Activated CD4-positive, alpha-beta T cell treated with anti-CD3 and anti-CD28 coated beads, Interleukin-10, Interleukin-2, amounts not matched to agents 100 ng/mL and 50 ng/mL, durations not matched to agents 16 hours and 8 hours (primary cell): ENCODE measurements at regions not wholly inside any gene's neighbourhood (a gene's known extent, or its start where the extent isn't known, plus 50 kb on each side); places are given as distances from the start of the nearest gene placed in this dataset.
"Not testable (repeated sequence)": the region's sequence is repeated elsewhere in the genome, so short reads cannot be mapped to it uniquely, and the experiment has no call there.

ENCODE experiments used
- DNase-seq: peaks from one replicate; pipeline ENCODE4 v3.0.0-alpha.2; 2020

DNA sequence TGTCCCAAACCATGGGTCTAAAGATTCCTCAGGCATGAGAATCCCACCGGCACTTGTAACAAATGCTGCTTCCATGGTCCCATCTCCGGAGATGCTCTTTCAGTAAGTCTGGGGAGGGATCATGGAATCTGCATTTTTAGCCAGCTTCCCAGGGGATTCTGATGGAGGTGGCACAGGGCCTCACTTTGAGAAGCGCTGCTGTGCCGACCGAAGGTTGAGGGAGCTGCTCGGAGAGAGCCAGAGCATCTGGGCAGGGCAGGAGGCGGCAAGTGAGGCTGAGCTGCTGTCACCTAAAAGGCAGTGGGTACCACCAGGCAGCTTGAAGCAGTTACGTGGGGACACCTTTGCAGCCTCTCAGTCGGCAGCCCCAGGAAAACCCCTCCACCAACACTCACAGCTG is 100.2 kb upstream of the CDYL start:
- DNase-seq: no peak

DNA sequence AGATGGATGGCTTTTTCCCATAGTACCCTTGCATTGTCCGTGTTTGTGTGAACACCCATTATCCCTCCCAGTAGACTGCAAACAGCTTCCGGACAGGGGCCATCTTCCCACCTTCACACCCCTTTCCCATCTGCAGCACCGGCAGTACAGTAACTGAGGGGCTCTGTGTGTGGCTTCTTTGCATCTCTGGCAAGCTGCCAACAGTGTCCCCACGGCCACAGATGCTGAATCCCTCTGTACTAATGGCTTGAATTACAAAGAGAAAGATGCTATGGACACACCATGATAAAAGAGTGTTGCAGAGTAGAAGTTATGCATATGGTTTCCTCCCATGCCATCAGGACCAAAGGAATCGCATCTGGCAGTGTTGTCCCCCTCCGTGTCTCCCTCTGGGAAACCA is 101.1 kb upstream of the CDYL start:
- DNase-seq: no peak

DNA sequence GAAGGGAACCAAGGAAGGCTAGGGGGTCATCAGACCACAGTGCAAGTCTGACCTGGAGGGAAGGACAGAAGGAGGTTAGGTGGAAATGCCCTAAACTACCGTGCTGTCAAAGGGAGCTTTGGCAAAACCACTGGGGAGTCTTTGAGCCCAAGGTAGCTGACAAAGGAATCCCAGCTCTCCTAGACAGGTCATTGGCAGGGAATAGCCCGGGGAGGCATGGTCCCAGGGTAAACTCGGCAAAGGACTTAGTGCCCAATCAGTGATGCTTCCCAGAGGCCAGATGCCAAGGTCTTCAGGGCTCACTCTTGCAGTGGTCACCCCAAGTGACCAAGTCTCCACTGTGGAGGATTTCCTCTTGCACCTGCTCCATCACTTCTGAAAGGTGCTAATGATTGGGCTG is 102.3 kb upstream of the CDYL start:
- no peak for DNase-seq

DNA sequence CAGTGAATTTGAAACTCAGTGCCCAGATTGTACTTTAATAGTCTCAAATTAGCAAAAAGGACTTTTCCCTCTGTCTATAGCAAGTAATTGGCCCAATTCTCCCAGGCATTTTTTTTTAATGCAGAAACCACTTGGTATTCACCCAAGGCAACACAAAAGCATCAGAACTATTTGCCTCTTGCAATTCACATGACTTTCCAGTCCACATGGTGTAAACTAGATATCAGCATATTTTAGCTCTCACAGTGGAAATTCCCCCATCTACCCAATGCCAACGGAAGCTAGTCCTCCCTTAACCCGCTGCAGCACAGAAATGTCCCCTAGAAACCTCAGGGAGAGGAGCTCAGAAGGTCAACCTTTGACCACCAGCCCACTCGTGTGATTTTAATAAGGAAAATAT is 103.4 kb upstream of the CDYL start:
- no peak for DNase-seq

DNA sequence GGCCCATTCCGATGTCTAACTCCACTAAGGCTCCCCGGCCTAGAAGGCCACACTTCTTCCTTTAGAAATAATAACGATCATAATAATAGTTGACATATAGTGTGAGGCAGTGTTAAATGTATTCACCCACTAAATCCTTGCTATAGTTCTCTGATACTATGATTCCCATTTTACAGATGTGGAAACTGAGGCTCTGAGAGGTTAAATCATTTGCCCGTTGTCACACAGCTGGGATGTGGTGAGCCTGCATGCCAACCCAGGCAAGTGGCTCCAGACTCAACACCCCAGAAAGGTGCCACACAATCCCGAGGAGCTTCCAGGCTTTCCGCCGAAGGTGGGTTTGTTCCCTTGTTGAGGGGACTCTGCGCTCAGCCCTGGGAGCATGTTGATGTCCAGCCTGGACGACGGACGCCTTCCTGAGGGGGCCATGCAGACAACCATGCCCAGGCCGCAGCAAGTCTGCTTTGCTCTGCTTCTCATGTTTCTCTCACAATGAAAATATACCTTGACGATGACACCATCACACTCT is 104.6 kb upstream of the CDYL start:
- DNase-seq: no peak

DNA sequence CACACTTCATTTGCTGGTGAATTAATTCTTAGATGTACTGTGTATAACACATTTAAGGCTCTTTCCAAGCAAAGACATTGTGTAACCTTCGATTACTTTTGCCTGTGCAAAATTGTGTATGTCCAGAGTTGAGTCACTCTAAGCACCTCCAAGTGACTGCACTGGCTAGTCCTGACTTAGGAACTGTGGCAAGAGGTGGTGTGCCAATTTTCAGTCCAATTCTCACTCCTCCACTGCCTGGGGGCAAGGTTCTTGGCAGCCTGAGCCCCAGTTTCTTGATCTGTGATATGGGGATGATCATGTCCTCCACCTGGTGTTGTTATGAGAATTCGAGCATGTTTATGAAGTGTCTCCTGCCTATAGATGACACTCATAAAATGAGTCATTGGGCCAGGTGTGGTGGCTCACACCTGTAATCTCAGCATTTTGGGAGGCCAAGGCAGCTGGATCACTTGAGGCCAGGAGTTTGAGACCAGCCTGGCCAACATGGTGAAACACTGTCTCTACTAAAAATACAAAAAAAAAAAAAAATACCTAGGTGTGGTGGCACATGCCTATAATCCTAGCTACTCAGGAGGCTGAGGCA is 105.3 kb upstream of the CDYL start:
- DNase-seq: no peak

DNA sequence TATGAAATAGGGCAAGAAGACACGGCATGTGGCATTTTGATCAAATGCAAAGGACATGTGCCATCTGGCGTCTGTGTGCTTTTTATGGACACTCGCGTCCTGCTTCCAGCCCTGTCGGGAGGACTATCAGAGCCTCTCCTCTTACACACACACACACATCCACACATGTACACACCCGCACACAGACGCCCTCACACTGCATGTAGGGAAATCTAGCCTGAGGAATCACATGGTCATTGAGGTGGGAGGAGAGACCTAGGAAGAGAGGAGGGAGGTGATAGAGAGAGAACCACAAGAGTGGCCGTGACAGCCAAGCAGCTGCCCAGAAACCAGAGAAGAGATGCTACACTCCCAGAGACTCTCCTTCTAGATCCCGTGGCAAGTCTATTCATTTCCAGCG is 105.9 kb upstream of the CDYL start:
- DNase-seq: no peak

DNA sequence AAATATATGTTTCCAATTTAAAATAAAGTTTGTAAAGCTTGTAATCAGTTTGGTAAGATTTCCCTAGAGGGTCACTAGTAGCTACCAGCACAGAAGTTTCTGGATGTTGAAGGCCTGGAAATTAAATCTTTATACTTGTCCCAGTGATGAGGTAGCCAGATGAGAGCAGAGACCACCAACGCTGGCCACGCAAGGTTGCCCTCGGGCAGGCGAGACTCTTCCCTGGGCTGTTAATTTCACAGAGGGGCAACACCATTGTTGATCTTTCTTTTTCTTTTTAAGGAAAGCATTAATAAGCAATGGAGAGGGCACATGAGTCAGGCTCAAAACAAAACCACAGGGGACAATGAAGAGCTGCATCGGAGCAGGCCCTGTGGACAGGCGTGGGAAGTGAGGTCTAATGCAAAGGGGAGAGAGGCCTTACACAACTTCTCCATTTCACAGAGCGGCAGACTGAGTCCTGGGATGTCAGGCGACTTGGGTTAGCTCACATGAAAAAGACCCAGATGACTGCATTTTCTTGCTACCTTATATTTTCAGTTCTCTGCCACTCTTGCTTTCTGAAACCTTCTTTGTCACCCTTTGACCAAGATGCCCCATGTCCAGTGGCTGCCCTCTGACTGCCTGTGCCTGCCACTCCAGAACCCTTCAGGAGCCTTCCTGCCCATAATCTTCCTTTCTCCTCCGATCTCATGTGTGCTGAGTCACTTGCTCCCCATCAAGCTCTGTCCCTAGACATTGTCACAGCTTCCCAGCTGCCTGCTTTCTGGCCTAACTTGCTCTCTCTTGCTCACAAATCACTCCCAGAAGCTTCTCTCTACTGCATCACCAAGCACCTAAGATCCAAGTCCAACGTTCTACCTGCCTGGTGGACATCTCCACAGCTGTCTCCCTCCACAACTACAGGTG is 107.7 kb upstream of the CDYL start:
- no peak for DNase-seq

DNA sequence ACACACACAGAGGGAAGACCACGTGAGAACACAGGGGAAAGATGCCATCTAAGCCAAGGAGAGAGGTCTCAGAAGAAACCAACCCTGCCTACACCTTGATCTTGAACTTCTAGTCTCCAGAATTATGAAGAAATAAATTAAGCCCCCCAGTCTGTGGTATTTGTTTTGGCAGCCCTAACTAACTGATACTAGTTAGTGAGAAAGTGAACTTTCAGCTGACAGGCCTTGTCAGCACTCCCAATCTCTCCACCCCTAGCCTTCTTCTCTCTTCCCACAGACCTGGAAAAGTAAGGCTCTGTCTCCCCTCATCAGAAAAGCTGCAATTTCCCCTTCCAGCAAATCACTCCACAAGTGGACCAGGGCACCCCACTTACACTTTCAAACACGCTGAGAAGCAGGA is 108.6 kb upstream of the CDYL start:
- DNase-seq: no peak

DNA sequence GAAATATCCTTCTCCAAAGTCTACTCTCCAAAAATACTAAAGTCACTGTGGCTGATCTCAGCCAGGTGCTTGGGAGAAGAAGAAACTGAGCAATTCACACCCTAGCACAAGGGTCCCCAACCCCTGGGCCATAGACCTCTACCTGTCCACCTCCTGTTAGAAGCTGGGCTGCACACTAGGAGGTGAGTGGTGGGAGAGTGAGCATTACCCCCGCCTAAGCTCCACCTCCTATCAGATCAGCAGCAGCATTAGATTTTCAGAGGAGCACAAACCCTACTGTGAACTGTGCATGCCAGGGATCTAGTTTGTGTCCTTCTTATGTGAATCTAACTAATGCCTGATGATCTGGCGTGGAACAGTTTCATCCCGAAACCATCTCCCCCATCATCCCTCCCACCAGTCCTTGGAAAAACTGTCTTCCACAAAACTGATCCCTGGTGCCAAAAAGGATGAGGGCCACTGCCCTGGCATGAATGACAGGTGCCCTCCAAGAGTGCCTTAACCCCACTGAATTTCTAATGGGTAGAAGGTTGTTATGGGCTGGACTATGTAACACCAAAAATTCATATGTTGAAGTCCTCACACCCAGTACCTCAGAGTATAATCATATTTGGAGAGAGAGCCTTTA is 109.2 kb upstream of the CDYL start:
- DNase-seq: no peak

DNA sequence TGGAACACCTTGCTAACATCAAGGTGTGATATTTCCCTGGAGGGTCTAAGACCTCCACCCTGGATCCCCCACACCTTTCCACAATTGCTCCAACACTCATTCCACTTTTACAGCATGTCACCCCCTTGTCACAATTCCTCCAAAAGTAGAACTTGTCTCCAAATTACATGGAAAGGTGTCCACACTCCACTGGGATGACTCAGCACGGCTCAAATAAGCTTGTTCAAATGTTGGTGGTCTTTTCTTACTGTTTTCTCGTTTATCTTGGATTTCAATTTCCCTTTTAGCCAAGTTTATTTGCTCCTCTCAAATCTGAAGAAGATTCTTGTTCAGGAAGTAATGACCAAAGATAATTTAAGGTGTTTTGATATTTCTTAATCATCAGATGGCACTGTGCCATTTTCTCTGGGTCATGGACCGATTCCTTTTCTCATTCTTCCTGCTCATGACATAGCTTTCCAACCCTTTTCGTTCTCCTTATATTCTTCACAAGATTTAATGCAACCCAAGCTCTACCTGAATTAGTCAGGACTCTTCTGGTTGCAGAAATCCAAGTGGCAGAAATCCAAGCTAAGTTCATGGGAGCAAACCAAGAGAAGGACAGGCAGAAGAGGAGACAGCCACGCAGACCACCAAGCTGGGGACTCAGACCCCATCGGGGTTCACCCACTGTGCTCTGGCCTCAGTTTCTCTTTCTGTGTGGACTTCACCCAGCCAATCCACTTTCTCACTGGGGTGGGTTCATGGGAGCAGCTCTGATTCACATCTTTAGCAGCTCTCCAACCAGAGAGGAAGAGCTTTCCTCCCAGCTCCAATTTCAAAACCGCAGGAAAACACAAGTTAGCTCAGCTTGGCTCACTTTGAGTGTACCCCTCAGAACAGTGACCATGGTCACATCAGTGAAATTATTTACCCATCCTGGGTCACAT is 110.5 kb upstream of the CDYL start:
- no peak for DNase-seq

DNA sequence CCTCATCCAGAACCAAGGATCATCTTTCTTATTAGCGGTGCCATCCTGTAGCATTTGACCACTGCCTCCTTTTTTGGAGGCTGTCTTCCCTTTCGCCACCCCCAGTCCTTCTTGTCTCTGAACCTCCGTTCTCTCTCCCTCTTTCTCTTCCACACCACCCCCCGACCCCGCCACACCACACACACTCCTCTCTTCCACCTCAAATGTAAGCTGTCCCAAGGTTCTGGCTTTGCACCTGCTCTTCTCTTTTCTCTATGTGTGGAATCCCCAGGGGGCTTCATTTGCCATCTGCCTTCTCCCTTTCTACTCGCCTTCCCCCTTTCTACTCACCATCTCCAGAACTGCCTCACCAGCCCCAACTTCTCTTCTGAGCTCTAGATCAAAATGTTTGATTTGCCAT is 111.3 kb upstream of the CDYL start:
- no peak for DNase-seq

DNA sequence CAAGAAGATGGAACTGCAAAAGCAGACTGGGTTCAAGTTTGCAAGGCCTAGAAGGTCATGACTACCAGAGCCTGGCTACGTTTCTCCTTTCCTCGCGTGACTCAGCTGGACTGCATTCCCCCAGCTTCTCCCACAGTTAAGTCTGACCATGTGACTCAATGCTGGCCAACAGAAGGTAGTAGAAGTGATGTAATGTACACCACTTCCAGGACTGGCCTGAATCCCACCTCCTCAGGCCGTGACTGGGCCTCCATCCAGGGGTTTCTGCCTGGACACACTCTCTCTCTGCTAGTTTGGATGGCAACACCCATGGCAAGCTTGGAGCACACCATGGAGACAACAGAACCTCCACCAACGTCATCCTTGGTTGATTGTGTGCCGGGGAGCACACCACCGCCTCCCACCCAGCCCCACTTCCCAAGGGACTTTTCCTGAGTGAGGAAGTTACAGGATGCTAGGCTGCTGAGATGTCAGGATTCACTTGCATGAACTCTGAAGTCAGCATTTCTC is 112.0 kb upstream of the CDYL start:
- DNase-seq: no peak

DNA sequence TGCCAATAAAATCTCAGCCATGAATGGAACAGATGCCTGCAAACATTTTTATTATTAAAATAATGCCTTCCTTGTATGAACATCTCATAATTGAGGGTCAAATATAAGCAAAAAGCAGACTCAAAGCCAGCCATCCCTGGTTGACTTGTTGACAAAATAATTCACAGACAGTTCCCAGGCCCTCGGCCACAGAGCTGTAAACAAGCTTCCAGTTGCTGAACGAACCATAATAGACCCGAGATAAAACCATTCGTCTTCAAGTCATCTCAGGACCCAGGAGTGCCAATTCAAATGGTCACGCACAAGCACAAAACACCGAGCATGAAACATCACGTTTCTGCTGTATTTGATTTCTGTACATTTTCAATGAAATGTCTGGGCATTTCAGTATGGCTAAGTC is 113.3 kb upstream of the CDYL start:
- no peak for DNase-seq

DNA sequence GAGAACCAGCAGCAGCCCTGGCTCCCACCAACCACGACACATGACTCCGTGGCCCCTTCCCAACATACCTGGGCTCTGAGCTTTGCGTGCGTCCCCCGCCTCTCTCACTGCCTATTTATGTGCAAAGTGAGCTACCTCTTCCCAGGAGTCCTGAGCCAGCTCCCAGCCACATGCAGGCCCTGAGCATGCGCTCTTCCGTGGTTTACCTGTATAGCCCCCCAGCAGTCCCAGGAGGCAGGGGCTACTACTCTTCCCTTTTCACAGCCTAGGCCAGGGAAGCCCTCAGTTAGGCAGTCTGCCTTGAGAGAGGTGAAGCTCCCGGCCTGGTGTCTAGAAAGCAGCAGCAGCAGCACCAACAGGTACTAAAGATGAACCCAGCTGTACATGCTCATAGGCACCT is 114.8 kb upstream of the CDYL start:
- DNase-seq: no peak

DNA sequence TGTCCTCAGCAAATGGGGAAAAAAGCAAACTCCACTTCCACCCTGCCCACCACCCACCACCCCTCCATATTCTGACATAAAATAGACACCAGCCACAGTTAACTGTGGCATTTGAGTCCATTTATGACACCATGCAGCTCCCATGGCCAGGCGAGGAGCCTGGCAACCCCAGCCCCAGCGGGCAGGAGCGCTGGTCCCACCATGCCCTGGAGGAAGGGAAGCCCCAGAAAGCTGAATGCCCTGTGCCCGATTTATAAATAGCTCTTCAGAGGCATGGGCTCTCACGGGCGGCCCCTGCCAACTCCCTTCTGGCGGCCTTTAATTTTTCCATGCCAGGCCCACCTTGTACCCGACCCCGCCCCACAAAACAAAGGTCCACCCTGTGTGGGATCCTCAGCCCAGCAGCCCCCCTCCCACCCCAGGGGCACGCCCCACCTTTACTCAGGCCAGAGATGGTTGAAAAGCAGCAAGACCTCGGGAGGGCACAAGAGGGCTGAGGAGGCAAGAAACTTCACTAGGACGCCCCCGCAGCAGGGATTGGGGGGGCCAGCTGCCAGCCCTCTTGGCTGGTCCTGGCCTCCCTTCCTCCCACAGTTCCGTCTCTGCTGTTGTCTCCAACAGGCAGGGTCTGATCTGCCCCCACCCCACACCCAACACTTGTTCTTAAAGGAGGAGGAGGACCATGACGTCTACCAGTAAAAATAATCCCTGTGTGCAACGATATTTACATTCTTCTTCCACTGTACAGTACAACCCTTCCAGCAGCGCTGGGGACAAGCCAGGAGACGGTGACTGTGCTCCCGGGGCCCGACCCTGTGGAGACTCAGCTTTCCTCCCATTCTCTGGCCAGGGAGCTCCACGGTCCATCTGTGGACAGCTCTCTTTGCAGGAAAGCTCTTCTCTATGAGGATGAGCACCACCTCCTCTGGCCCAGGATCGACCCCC is 115.6 kb upstream of the CDYL start:
- DNase-seq: no peak

DNA sequence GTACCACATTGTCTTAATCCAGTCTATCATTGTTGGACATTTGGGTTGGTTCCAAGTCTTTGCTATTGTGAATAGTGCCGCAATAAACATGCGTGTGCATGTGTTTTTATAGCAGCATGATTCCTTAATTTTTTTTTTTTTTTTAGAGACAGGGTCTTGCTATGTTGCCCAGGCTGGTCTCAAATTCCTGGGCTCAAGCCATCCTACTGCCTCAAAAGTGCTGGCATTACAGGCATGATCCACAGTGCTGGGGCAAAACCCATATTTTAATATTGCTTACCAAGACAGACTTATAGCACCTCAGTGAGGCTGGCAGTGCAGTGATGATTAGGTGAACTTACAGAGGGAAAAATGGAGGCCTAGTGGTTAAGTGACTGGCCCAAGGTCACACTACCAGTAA is 116.5 kb upstream of the CDYL start:
- DNase-seq: not testable (repeated sequence)

DNA sequence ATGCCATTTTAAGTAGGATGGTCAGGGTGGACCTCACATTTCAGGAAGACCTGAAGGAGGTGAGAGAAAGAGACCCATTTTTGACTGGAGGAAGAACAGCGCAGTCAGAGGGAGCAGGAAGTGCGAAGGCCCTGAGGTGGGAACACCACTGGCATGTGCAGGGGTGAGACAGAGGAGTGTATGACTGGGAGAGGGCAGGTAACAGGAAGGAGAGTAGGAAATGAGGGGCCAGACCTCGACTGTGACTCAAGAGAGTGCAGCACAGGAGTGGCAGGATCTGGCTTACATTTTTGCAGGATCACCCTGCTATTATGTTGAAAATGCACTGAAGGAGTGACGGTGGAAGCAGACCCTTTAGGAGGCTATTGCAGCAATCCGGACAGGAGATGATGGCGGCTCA is 117.7 kb upstream of the CDYL start:
- no peak for DNase-seq

DNA sequence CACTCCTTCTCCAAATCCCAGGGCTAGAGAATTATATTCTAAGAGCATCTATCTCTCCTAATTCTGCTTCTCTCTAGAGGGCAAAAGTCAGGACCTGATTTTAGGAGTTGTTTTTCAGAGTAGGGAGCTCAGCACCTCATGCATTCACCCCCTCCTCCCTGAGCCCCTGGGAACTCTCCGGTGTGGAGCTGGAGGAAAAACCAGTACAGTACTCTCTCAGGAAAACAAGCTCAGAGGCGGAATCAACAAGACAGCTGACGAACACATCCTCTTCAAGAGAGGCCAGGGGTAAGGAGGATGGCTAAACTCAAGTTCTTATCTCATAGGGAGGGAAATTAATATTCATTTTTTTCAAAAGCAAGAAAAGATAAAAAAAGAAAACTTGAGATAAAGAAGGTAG is 120.1 kb upstream of the CDYL start:
- no peak for DNase-seq

DNA sequence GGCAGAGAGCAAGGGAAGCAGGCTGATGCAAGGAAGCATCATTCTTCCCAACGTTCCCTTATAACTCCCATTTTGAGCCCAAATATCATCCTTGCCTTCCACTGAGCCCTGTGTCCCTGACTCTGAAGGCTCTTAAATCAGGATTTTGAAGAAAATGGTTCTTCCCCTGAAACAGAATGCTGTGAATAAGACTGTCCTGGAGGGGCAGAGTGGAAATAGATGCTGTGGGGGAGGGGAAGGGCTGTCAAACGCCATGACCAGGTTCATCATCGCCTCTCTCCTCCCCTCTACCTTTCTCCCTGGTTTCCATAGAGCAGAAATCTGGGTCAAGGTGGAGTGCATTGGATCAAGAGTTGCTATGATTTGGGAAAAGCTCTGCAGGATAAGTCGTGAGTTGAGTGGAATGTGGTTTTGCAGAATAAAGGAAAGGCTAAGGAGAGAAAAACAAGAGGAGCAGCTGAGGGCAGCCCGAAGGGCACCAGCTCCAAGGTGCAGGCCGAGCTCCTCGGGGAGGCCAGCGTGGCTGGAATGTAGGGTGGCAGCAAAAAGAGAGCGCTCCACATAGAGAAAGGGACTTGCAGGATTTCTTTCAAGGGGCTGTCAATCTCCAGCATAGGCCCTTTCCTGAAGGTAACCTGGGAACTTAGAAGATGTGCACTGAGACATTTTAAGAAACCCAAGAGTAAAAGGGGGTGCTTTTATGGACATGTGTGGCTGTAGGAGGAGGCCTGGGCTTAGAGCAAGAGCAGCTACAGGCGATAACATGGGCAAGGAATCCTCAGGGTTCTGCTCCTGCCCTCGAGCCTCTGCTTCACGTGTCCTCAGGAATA is 120.8 kb upstream of the CDYL start:
- no peak for DNase-seq

DNA sequence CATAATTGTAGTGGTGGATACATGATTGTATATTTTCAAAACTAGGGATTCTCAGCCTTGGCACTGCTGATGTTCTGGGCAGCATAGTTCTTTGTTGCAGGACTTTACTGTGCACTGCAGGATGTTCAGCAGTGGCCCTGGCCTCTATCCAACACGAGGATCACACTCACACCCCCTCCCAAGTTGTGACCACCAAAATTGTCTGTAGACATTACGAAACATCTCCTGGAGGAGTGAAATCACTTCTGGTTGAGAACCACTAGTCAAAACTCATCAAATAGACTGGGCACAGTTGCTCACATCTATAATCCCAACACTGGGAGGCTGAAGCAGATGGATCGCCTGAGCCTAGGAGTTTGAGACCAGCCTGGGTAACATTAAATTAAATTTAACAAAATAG is 123.1 kb upstream of the CDYL start:
- no peak for DNase-seq
